Omental fat pad (tissue), 3 donors: ENCODE measurements at regions not wholly inside any gene's neighbourhood (a gene's known extent, or its start where the extent isn't known, plus 50 kb on each side); places are given as distances from the start of the nearest gene placed in this dataset.

Source experiments
- ATAC-seq: fragments of 150-250 bp; one replicate; pipeline ENCODE4 v1.9.1; 2016; ENCODE audit warnings: mild to moderate bottlenecking, moderate library complexity; ENCODE audit not compliant: low FRiP score
- DNase-seq: peaks from one replicate; pipeline ENCODE4 v3.0.0-alpha.2; 2019; ENCODE audit warnings: low spot score
- TF ChIP-seq, protein P1 (sequence below), 3 donors: fragments of 450-650 bp; IDR thresholded peaks; one replicate each; pipeline ENCODE4 v1.5.1; 2016 to 2017; ENCODE audit warnings: antibody characterized with exemption in 3 of 3, mild to moderate bottlenecking in 3 of 3, moderate library complexity in 2 of 3

DNA sequence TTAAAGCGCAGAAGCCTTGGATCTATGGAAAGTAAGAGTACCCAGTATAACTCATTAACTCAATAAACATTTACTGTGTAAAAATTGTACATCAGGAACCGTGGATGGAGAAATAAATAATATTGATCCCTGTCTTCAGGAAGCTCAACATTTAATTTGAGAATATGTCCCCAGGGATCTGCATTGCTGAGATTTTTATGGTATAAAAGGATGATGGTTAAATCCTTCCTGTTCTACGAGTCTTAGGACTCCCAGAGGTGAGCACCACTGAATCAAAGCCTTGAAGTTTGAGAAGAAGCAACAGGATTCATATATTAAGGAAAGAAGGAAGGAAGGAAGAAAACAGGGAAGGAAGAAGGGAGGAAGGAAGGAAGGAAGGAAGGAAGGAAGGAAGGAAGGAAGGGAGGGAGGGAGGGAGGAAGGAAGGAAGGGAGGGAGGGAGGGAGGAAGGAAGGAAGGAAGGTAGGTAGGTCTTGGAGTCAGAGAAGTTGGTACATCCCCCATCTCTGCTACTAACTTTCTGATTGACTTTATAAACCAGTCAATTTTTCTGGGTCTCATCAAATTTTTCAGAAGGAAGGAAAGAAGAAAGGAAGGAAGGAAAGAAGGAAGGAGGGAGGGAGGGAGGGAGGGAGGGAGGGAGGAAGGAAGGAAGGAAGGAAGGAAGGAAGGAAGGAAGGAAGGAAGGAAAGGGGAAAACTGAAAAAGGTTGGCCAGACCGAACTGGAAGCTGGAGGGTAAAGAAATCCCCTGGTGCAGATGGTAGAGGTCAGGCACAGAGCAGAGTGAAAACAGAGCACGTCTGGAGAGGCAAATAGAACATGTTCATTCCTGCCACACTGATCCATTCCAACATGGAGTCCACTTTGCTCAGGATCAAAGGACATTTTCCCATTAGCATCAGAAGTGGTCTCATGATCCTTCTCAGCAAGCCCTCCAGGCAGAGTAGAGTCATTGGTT is 422.2 kb upstream of the CDH11 start:
- no peak for ATAC-seq

DNA sequence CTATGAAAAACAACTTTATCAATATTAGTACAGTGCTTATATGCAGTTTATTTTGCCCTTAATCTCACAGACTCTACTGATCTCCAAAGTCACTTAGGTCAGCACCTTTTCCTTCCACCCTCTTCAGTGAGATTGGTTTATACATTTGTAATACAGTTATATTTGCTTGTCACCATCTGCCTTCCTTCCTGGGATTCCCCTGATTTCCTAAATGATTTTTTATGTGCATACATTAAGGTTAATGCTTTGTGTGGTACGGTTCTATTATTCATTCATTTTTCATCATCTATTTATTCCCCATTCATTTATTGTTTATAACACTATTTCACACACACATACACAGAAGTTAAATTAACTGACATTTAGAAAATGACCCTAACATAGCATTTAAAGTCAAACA is 419.8 kb upstream of the CDH11 start:
- TF ChIP-seq, protein P1, sequence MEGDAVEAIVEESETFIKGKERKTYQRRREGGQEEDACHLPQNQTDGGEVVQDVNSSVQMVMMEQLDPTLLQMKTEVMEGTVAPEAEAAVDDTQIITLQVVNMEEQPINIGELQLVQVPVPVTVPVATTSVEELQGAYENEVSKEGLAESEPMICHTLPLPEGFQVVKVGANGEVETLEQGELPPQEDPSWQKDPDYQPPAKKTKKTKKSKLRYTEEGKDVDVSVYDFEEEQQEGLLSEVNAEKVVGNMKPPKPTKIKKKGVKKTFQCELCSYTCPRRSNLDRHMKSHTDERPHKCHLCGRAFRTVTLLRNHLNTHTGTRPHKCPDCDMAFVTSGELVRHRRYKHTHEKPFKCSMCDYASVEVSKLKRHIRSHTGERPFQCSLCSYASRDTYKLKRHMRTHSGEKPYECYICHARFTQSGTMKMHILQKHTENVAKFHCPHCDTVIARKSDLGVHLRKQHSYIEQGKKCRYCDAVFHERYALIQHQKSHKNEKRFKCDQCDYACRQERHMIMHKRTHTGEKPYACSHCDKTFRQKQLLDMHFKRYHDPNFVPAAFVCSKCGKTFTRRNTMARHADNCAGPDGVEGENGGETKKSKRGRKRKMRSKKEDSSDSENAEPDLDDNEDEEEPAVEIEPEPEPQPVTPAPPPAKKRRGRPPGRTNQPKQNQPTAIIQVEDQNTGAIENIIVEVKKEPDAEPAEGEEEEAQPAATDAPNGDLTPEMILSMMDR (IDR thresholded peaks at IDR 0.05), result no peak
- ATAC-seq, result no peak
- DNase-seq, result no peak

More for the DNA sequence above, 422.2 kb upstream of the CDH11 start:
- DNase-seq, result no peak
- TF ChIP-seq, protein P1 (IDR thresholded peaks at IDR 0.05), result no peak

- no peak for DNase-seq
- TF ChIP-seq, protein P1 (IDR thresholded peaks at IDR 0.05), result no peak
- ATAC-seq, result no peak
These were observed 419.0 kb upstream of the CDH11 start for GRCh38 chr16:65540901-65541300.

GRCh38 chr16:65538976-65539375 is 417.1 kb upstream of the CDH11 start:
- peak; percentile 32 for ATAC-seq
- TF ChIP-seq, protein P1 (IDR thresholded peaks at IDR 0.05), result no peak
- no peak for DNase-seq

DNA sequence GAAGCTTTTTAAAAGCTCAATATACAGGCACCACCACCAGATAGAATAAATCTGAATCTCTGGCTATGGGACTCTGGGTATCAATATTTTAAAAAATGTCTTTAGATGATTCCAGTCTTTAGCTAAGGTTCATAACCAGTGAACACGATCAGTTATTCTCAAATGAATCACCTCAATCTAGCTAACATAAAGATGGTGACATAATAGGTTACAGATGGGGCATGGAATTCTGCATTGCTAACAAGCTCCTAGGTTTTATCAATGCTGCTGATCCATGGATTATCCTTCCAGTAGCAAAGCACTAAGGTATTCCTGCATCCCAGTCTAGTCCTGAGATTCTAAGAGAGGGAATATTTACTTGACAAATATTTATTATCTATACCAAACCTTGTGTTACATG is 415.5 kb upstream of the CDH11 start:
- DNase-seq, result no peak
- TF ChIP-seq, protein P1 (IDR thresholded peaks at IDR 0.05), result no peak
- no peak for ATAC-seq

DNA sequence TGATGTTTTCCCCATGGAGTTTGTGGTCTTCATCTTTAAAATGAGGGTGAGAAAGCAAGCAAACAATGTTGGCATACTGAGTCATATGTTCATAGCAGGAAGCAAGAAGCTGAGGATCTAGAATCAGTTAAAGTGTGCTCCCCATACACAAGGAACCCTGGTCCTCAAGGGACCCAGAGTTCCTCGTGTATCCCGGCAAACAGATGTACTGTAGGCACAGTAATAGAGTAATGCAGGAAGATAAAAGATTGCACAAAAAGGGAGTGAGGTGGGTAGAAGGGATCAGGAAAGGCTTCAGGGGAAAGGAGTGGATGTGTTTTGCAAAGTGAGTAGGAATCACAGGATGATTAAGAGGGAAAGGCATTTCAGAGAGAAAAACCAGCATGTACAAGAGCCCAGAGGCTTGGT is 412.3 kb upstream of the CDH11 start:
- ATAC-seq (no peak), DNase-seq (no peak)

More for the DNA sequence above, 412.3 kb upstream of the CDH11 start:
- TF ChIP-seq, protein P1 (IDR thresholded peaks at IDR 0.05), result no peak
